ENCODE measurements at regions not wholly inside any gene's neighbourhood (a gene's known extent, or its start where the extent isn't known, plus 50 kb on each side); places are given as distances from the start of the nearest gene placed in this dataset.

DNA sequence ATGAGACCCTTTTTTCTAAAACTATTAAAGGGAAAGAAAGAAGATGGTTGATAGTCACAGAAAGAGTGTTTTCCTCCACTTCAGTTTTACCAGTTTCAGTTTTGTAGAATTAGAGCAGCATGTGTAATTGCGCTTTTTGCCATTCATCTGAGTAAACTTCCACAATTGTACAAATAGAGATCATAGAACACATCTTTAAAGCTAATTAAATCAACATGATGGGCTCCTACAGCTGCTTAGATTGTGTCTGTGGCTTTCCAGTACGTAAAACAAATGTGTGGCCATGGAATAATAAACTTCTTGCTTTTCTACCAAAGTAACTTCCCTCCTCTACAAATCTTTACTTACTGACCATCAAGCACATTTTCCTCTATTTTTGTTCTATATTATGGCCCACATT, 84.2 kb upstream of the LRIG3 start:
- TF ChIP-seq, protein P1, sequence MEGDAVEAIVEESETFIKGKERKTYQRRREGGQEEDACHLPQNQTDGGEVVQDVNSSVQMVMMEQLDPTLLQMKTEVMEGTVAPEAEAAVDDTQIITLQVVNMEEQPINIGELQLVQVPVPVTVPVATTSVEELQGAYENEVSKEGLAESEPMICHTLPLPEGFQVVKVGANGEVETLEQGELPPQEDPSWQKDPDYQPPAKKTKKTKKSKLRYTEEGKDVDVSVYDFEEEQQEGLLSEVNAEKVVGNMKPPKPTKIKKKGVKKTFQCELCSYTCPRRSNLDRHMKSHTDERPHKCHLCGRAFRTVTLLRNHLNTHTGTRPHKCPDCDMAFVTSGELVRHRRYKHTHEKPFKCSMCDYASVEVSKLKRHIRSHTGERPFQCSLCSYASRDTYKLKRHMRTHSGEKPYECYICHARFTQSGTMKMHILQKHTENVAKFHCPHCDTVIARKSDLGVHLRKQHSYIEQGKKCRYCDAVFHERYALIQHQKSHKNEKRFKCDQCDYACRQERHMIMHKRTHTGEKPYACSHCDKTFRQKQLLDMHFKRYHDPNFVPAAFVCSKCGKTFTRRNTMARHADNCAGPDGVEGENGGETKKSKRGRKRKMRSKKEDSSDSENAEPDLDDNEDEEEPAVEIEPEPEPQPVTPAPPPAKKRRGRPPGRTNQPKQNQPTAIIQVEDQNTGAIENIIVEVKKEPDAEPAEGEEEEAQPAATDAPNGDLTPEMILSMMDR (conservative IDR thresholded peaks at IDR 0.05; ENCODE audit: low read depth, low read length), result no peak
- no peak for TF ChIP-seq EZH2 (IDR thresholded peaks at IDR 0.05; ENCODE audit: borderline replicate concordance, low read depth, low read length, poor library complexity, severe bottlenecking)
